GM23248 (cell line): ENCODE measurements at regions not wholly inside any gene's neighbourhood (a gene's known extent, or its start where the extent isn't known, plus 50 kb on each side); places are given as distances from the start of the nearest gene placed in this dataset.

Experiments
- EZH2 ChIP-seq: fragments of 200-600 bp; sonication (generic); IDR thresholded peaks from 2 replicates; pipeline ENCODE4 v1.6.1; 2018; ENCODE audit warnings: antibody characterized with exemption, mild to moderate bottlenecking; ENCODE audit not compliant: insufficient read depth, poor library complexity, severe bottlenecking
- EZH2phosphoT487 ChIP-seq: fragments of 200-600 bp; sonication (generic); IDR thresholded peaks from 2 replicates; pipeline ENCODE4 v1.6.1; 2018; ENCODE audit warnings: antibody characterized with exemption, moderate library complexity, mild to moderate bottlenecking, low read depth; ENCODE audit not compliant: insufficient read depth

DNA sequence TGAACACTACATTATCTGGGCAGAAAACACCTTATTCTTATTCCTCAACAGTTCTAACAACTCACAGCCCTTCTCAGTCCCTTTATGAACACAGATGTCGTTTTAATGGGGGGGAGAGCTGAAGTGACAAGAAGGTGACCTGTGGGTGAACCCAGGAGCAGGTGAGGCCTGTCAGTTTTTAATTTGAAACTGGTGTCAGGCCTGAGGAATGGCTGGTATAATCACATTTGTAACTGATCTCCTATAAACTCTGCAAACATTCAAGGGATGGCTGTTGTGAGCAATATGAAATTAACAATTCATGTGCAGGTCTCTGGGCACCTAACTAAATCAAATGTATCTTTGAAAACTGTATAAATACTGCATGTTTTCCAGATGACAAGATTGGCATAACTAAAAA is 362.1 kb upstream of the NR5A2 start:
- TF ChIP-seq EZH2: no peak
- TF ChIP-seq EZH2phosphoT487: no peak
